ENCODE measurements at regions not wholly inside any gene's neighbourhood (a gene's known extent, or its start where the extent isn't known, plus 50 kb on each side); places are given as distances from the start of the nearest gene placed in this dataset.
A peak's percentile ranks its signal among the peaks of the same experiment; 100 is the strongest.

DNA sequence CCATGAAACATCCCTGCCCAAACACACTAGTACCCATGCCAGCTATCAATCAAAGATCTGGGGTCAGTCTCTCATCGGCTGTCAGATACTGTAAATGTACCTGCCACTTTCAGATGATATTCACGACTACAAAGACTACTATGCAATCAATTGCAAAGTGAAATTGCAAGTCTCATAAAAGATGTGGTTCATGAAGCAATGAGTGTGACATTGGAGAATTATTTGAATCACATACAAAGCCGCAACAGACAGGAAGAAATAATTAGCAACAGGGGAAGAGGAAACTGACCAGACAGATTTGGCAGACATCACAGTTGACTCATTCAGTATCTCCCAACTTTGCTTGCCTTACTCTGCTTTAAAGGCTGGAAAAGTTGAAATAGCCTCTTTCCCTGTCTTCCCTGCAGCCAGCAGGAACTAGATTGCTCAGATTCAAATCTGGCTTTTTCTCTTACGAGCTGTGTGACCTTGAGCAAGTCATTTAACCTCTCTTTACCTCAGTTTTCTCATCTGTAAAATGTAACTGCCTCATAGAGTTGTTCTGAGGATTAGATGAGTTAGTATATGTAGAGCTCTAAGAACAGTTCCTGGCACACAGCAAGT lies 95.7 kb upstream of the C3orf80 start:
- H3K27me3 ChIP-seq (ENCODE audit: control insufficient read depth in 3 of 3, insufficient read depth in 3 of 3, low read length in 3 of 3): peaks cover 0 to 3% (median 0%) of the 10 kb centered on the region in 3 donors
- no peak overlapping the region for H3K27ac ChIP-seq (ENCODE audit: low read depth in 1 of 3, low read length in 2 of 3)
- 28 to 37% (median 31%) methylated on average over 4 of the region's 4 CpGs for WGBS, 3 donors
- no peaks in the 10 kb centered on the region for H3K36me3 ChIP-seq (ENCODE audit: control insufficient read depth in 3 of 3, insufficient read depth in 2 of 3, low read depth in 1 of 3, low read length in 3 of 3)
- H3K4me1 ChIP-seq (ENCODE audit: control insufficient read depth in 3 of 3, insufficient read depth in 2 of 3, low read depth in 1 of 3, low read length in 2 of 3): peaks cover 0 to 8% (median 0%) of the 10 kb centered on the region in 3 donors
- H3K4me3 ChIP-seq (ENCODE audit: low read depth in 1 of 3, low read length in 3 of 3): no peak overlapping the region
- no peak for DNase-seq
- no peak for FAIRE-seq
- H3K9me3 ChIP-seq (ENCODE audit: control insufficient read depth in 2 of 2, insufficient read depth in 1 of 2, low read depth in 1 of 2, low read length in 1 of 2): no peaks in the 10 kb centered on the region

DNA sequence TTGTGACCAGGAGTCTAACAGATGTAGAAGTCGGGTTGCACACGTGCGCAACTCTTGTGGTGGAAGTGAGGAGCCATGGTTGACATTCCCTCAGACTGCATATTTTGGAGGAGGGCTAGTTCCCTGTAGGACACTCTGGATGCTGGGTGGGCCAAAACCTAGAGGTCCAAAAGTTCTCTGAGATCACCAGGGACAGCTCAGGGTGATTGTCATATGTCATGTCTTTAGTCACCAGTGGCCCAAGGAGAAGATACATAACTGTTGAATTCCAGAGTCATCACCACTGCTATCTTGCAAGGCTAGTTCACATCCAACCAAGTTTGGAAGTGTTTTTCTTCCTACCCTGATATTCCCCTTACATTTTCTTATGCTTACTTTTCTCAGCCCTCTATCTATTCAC lies 95.2 kb upstream of the C3orf80 start:
- peaks cover 0 to 3% (median 0%) of the 10 kb centered on the region in 3 donors for H3K27me3 ChIP-seq (ENCODE audit: control insufficient read depth in 3 of 3, insufficient read depth in 3 of 3, low read length in 3 of 3)
- no peak for DNase-seq
- no peaks in the 10 kb centered on the region for H3K36me3 ChIP-seq (ENCODE audit: control insufficient read depth in 3 of 3, insufficient read depth in 2 of 3, low read depth in 1 of 3, low read length in 3 of 3)
- peaks cover 0 to 8% (median 0%) of the 10 kb centered on the region in 3 donors for H3K4me1 ChIP-seq (ENCODE audit: control insufficient read depth in 3 of 3, insufficient read depth in 2 of 3, low read depth in 1 of 3, low read length in 2 of 3)
- FAIRE-seq: no peak
- 90 to 96% (median 94%) methylated on average over 3 of the region's 3 CpGs for WGBS, 3 donors
- no peaks in the 10 kb centered on the region for H3K9me3 ChIP-seq (ENCODE audit: control insufficient read depth in 2 of 2, insufficient read depth in 1 of 2, low read depth in 1 of 2, low read length in 1 of 2)
- H3K27ac ChIP-seq (ENCODE audit: low read depth in 1 of 3, low read length in 2 of 3): no peak overlapping the region
- H3K4me3 ChIP-seq (ENCODE audit: low read depth in 1 of 3, low read length in 3 of 3): no peak overlapping the region

DNA sequence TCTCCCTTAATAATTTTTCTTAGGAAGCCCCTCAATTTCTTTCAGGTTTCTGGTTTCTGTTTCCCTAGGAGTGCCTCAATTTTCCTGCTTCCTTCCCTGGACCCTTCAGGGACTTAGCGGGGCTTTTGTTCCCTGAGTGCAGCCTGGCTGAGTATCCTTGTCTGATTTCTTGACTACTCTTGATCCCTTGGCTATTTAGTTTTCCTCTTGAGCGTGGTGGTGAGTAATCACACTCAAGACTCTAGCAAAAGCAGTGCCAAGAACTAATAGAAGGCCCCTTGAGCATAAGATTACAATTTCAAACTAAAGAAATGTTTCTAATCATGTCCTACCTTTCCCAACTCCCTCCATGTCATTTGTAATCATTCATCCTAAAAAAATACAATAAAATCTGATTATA lies 94.3 kb upstream of the C3orf80 start:
- peaks cover 0 to 5% (median 0%) of the 10 kb centered on the region in 3 donors for H3K4me1 ChIP-seq (ENCODE audit: control insufficient read depth in 3 of 3, insufficient read depth in 2 of 3, low read depth in 1 of 3, low read length in 2 of 3)
- no peak for FAIRE-seq
- WGBS, 3 donors: 57 to 69% (median 61%) methylated on average over 2 of the region's 2 CpGs

DNA sequence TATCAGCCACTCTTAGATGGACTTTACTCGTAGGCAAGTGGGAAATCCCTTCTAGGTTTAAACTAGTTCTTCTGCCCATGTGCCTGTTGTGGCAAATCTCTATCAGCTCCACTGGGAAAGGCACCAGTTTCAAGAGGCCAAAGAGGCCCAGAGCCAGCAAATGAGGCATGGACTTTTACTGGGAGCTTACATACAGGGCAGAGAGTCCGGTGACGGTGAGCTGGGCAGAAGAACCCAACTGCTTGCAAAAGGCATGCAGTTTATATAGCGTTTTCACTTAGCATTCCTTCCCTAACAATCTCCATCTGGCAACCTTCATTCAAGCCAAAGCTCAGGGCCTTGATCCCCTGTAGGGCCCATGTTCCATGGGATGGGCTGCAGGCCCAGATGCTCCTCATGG lies 93.0 kb upstream of the C3orf80 start:
- H3K36me3 ChIP-seq (ENCODE audit: control insufficient read depth in 3 of 3, insufficient read depth in 2 of 3, low read depth in 1 of 3, low read length in 3 of 3): no peaks in the 10 kb centered on the region
- peaks cover 0 to 3% (median 0%) of the 10 kb centered on the region in 3 donors for H3K27me3 ChIP-seq (ENCODE audit: control insufficient read depth in 3 of 3, insufficient read depth in 3 of 3, low read length in 3 of 3)
- WGBS, 3 donors: 74 to 87% (median 84%) methylated on average over 4 of the region's 4 CpGs
- DNase-seq (no peak), FAIRE-seq (no peak)
- no peaks in the 10 kb centered on the region for H3K9me3 ChIP-seq (ENCODE audit: control insufficient read depth in 2 of 2, insufficient read depth in 1 of 2, low read depth in 1 of 2, low read length in 1 of 2)
- no peaks in the 10 kb centered on the region for H3K4me1 ChIP-seq (ENCODE audit: control insufficient read depth in 3 of 3, insufficient read depth in 2 of 3, low read depth in 1 of 3, low read length in 2 of 3)
- no peak overlapping the region for H3K27ac ChIP-seq (ENCODE audit: low read depth in 1 of 3, low read length in 2 of 3)
- H3K4me3 ChIP-seq (ENCODE audit: low read depth in 1 of 3, low read length in 3 of 3): no peak overlapping the region

More for the DNA sequence above, 94.3 kb upstream of the C3orf80 start:
- DNase-seq: no peak
- Histone ChIP-seq H3K9me3 (ENCODE audit: control insufficient read depth in 2 of 2, insufficient read depth in 1 of 2, low read depth in 1 of 2, low read length in 1 of 2) (no peaks in the 10 kb centered on the region), H3K4me3 (ENCODE audit: low read depth in 1 of 3, low read length in 3 of 3) (no peak overlapping the region), H3K27me3 (ENCODE audit: control insufficient read depth in 3 of 3, insufficient read depth in 3 of 3, low read length in 3 of 3) (peaks cover 0 to 3% (median 0%) of the 10 kb centered on the region in 3 donors), H3K27ac (ENCODE audit: low read depth in 1 of 3, low read length in 2 of 3) (no peak overlapping the region), H3K36me3 (ENCODE audit: control insufficient read depth in 3 of 3, insufficient read depth in 2 of 3, low read depth in 1 of 3, low read length in 3 of 3) (no peaks in the 10 kb centered on the region)

DNA sequence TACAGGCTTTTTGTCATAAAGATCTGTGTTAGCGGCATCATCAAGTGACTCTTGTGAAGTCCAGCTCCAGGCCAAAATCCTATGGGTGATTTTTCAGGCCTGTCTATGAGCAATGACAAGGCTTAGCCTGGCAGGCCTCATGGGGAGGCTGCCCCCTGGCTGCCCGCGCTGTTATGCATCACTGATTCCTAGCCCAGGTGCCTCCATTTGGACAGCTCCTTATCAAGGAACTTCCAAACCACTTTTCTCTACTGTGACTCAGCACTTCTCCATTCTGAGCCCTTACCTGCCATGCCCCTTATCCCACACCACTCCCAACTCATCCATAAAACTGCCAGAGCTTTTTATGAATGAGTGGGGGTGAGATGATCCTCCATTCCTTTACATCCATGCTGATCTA lies 91.5 kb upstream of the C3orf80 start:
- Histone ChIP-seq H3K27me3 (ENCODE audit: control insufficient read depth in 3 of 3, insufficient read depth in 3 of 3, low read length in 3 of 3) (peaks cover 0 to 3% (median 0%) of the 10 kb centered on the region in 3 donors), H3K4me1 (ENCODE audit: control insufficient read depth in 3 of 3, insufficient read depth in 2 of 3, low read depth in 1 of 3, low read length in 2 of 3) (no peaks in the 10 kb centered on the region), H3K27ac (ENCODE audit: low read depth in 1 of 3, low read length in 2 of 3) (no peak overlapping the region), H3K36me3 (ENCODE audit: control insufficient read depth in 3 of 3, insufficient read depth in 2 of 3, low read depth in 1 of 3, low read length in 3 of 3) (no peaks in the 10 kb centered on the region), H3K9me3 (ENCODE audit: control insufficient read depth in 2 of 2, insufficient read depth in 1 of 2, low read depth in 1 of 2, low read length in 1 of 2) (no peaks in the 10 kb centered on the region), H3K4me3 (ENCODE audit: low read depth in 1 of 3, low read length in 3 of 3) (no peak overlapping the region)
- DNase-seq: peak in 1 of 2 donors; percentile 13
- 60 to 78% (median 77%) methylated on average over 3 of the region's 3 CpGs for WGBS, 3 donors
- FAIRE-seq: no peak

DNA sequence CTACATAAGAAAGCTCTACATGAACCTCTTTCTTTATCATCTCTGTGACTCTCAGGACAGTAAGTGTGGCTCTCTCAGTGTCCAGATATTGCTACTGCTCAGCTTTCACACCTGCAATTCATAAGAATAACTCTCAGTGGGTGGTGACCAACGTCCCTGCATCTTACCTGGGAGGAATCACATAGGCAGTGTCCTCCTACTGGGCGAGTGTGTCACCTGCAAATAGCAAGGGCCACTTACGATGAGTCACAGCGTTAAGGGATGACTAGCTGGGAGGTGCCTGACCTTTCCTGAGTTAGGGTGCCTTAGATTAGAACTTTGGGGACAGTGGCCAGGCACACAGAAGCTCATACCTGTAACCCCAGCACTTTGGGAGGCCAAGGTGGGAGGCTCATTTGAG lies 90.8 kb upstream of the C3orf80 start:
- Histone ChIP-seq H3K27me3 (ENCODE audit: control insufficient read depth in 3 of 3, insufficient read depth in 3 of 3, low read length in 3 of 3) (peaks cover 0 to 3% (median 0%) of the 10 kb centered on the region in 3 donors), H3K9me3 (ENCODE audit: control insufficient read depth in 2 of 2, insufficient read depth in 1 of 2, low read depth in 1 of 2, low read length in 1 of 2) (no peaks in the 10 kb centered on the region), H3K4me1 (ENCODE audit: control insufficient read depth in 3 of 3, insufficient read depth in 2 of 3, low read depth in 1 of 3, low read length in 2 of 3) (no peaks in the 10 kb centered on the region), H3K27ac (ENCODE audit: low read depth in 1 of 3, low read length in 2 of 3) (no peak overlapping the region), H3K4me3 (ENCODE audit: low read depth in 1 of 3, low read length in 3 of 3) (no peak overlapping the region), H3K36me3 (ENCODE audit: control insufficient read depth in 3 of 3, insufficient read depth in 2 of 3, low read depth in 1 of 3, low read length in 3 of 3) (no peaks in the 10 kb centered on the region)
- FAIRE-seq (no peak), DNase-seq (no peak)
- WGBS, 3 donors: 69 to 82% (median 76%) methylated on average over 4 of the region's 4 CpGs

DNA sequence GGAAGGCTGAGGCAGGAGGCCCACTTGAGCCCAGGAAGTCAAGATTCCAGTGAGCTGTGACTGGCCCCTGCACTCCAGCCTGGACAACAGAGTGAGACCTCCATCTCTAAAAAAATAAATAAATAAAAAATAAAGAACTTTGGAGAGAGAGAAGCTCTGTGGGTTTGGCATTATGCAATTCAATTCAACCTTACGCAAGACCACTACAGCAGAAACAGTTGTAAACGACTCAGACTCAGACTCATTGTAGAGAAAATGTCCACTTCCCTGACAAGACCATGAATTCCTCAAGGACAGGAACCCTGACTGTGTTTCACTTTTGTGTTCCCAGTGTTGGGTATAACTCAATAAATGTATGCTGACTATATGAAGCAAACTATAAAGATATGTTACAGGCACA lies 90.3 kb upstream of the C3orf80 start:
- H3K4me1 ChIP-seq (ENCODE audit: control insufficient read depth in 3 of 3, insufficient read depth in 2 of 3, low read depth in 1 of 3, low read length in 2 of 3): no peaks in the 10 kb centered on the region
- no peak for FAIRE-seq
- H3K36me3 ChIP-seq (ENCODE audit: control insufficient read depth in 3 of 3, insufficient read depth in 2 of 3, low read depth in 1 of 3, low read length in 3 of 3): no peaks in the 10 kb centered on the region
- 59 to 71% (median 71%) methylated on average over 2 of the region's 2 CpGs for whole genome bisulfite sequencing, 3 donors
- no peak for DNase-seq
- H3K27me3 ChIP-seq (ENCODE audit: control insufficient read depth in 3 of 3, insufficient read depth in 3 of 3, low read length in 3 of 3): peaks cover 0 to under 1% (median 0%) of the 10 kb centered on the region in 3 donors
- H3K9me3 ChIP-seq (ENCODE audit: control insufficient read depth in 2 of 2, insufficient read depth in 1 of 2, low read depth in 1 of 2, low read length in 1 of 2): no peaks in the 10 kb centered on the region
- no peak overlapping the region for H3K27ac ChIP-seq (ENCODE audit: low read depth in 1 of 3, low read length in 2 of 3)
- H3K4me3 ChIP-seq (ENCODE audit: low read depth in 1 of 3, low read length in 3 of 3): no peak overlapping the region

DNA sequence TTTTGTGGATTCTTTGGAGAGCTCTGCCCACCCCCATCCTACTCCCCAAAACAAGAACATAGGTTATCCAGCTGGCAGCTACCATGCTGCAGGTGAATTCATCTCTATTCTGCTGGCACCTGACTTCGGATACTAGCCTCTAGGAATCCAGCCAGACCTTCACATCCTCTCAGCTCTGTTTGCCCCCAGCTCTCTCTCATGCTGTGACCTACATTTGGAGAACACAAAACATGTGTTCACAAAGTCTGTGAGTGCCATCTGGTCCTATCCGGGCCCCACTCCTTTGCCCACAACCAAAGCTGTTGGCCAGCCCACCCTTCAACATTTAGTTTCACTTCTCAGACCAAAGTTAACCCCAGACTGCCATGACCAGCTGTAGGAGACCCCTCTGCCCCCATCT lies 89.4 kb upstream of the C3orf80 start:
- 53 to 75% (median 68%) methylated on average over 2 of the region's 2 CpGs for WGBS, 3 donors
- Histone ChIP-seq H3K9me3 (ENCODE audit: control insufficient read depth in 2 of 2, insufficient read depth in 1 of 2, low read depth in 1 of 2, low read length in 1 of 2) (no peaks in the 10 kb centered on the region), H3K36me3 (ENCODE audit: control insufficient read depth in 3 of 3, insufficient read depth in 2 of 3, low read depth in 1 of 3, low read length in 3 of 3) (no peaks in the 10 kb centered on the region), H3K27ac (ENCODE audit: low read depth in 1 of 3, low read length in 2 of 3) (no peak overlapping the region), H3K4me3 (ENCODE audit: low read depth in 1 of 3, low read length in 3 of 3) (no peak overlapping the region), H3K4me1 (ENCODE audit: control insufficient read depth in 3 of 3, insufficient read depth in 2 of 3, low read depth in 1 of 3, low read length in 2 of 3) (no peaks in the 10 kb centered on the region), H3K27me3 (ENCODE audit: control insufficient read depth in 3 of 3, insufficient read depth in 3 of 3, low read length in 3 of 3) (no peaks in the 10 kb centered on the region)
- no peak for FAIRE-seq
- DNase-seq: no peak

DNA sequence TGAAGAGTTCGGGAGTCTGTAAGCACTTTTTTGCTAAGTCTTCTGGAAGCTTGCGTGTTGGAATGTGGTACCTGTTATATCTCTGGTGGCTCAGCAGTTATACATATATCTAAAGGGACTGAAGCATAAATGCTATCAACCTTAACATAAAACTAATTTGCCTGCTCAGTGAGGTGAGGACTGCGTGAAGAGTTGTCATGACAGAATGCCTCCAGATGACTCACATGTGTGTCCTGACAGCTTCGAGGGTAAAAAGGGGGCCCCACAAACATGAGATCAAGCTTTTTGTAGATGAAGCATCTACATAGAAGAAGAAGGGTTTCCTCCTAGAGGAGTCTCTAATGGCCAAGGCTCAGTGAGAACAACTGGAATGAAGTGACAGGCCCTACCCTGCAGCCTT lies 88.8 kb upstream of the C3orf80 start:
- WGBS, 3 donors: 85 to 90% (median 86%) methylated on average over 4 of the region's 4 CpGs
- FAIRE-seq: no peak

More for the DNA sequence above, 88.8 kb upstream of the C3orf80 start:
- no peaks in the 10 kb centered on the region for H3K36me3 ChIP-seq (ENCODE audit: control insufficient read depth in 3 of 3, insufficient read depth in 2 of 3, low read depth in 1 of 3, low read length in 3 of 3)
- no peaks in the 10 kb centered on the region for H3K4me1 ChIP-seq (ENCODE audit: control insufficient read depth in 3 of 3, insufficient read depth in 2 of 3, low read depth in 1 of 3, low read length in 2 of 3)
- H3K27me3 ChIP-seq (ENCODE audit: control insufficient read depth in 3 of 3, insufficient read depth in 3 of 3, low read length in 3 of 3): no peaks in the 10 kb centered on the region
- no peak for DNase-seq
- H3K9me3 ChIP-seq (ENCODE audit: control insufficient read depth in 2 of 2, insufficient read depth in 1 of 2, low read depth in 1 of 2, low read length in 1 of 2): no peaks in the 10 kb centered on the region
- H3K4me3 ChIP-seq (ENCODE audit: low read depth in 1 of 3, low read length in 3 of 3): no peak overlapping the region
- no peak overlapping the region for H3K27ac ChIP-seq (ENCODE audit: low read depth in 1 of 3, low read length in 2 of 3)

Data from small intestine (tissue), 7 donors.